HG03520 (cell line): ENCODE measurements at regions not wholly inside any gene's neighbourhood (a gene's known extent, or its start where the extent isn't known, plus 50 kb on each side); places are given as distances from the start of the nearest gene placed in this dataset.
"Not testable (repeated sequence)": the region's sequence is repeated elsewhere in the genome, so short reads cannot be mapped to it uniquely, and the experiment has no call there.

ENCODE experiments used
- ATAC-seq: cut with Tn5 transposase; IDR thresholded peaks from one replicate; pipeline ENCODE4 v1.9.1; 2021; ENCODE audit warnings: mild to moderate bottlenecking, moderate library complexity; ENCODE audit not compliant: unreplicated experiment

DNA sequence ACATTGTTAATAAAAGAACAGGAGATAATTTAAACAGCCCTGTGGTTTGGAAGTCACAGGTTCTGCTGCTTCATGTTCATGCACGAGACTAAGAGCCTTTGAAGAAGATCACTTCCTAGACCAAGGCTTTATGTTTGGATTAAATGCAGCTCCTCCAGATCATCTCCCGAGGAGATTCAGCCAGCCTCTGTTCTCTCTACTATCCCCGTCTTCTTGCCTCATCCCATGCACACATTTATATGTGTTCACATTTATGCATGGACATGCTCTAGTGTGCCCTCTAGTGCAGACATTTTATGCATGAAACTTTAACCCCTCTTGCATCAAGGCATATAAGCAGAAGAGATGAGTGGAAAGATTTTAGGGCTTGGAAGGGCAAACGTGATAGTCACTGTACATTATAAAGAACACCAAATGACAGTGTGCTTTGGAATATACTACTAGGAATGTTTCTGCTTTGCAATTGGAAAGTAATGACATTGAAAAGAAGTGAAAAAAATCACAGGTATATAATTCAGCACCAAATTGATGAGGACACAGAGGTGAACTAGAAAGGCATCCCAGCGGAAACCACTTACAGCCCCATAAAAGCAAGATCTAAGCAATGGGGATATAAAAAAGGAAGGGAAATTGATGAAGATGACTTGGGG is 271.5 kb upstream of the PLGLB2 start:
- not testable (repeated sequence) for ATAC-seq

DNA sequence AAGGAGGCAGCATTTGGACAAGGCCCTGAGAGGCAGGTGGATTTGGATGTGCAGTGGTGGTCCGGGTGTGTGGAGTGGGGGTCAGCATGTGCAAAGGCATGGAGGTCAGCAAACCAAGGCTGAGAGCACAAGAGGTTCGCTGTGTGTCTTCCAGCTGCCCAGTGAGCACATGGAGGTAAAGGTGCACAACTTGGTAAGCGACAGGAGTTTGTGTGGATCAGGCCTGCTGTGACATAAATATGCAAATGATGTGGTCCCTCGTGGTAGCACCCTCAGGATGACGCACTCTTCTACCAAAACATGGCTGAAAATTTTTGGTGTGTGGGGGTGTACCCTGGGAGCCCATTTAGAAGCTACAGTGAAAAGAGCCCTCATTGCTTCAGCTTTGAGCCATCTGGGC is 271.0 kb upstream of the PLGLB2 start:
- ATAC-seq, result not testable (repeated sequence)

DNA sequence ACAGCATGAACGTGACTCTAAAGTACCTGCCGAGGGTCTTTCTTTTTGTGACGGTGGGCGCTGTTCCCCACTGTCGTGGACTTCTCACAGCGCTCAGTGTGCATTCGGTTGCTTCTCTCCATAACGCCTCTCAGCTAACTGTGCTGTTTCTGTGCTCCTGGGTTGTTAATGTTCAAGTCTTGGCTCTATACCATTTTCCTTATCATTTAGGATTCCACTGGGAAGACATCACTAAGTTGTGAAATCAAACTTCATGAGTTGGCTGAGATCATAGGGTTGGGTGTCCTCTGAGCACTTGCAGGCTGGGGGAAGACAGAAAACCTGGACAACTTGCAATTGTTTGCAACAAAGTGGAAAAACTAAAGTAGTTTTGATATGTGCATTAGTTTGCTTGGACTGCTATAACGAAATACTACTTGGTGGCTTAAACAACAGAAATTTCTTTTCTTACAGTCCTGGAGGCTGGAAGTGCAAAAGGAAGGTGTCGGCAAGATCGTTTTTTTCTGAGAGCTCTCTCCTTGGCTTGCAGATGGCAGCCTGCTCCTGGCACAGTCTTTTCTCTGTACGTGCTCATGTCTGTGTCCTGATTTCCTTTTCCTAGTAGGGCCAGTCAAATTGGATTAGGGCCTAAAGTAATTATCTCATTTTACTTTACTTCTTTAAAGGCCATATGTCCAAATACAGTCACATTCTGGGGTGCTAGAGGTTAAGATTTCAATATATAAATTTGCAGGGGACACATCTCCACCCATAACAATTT is 270.0 kb upstream of the PLGLB2 start:
- not testable (repeated sequence) for ATAC-seq

DNA sequence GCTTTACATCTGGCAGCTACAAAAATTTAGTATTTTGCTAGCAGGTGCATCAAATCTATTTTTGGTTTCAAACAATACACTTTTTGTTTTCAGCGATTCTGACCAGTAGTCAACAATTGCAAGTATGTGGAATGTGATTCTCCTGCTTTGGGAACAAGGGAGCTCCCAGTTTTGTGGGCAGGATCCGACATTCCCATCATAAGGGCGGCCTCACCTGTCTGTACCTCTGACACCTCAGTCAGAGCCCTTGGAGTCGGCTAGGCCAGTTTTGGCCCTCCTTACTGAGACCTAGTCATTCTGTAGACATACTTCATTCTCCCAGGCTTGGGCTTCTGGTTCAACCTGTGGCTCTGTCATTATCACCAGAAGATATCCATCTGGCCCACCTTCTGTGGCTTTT is 269.0 kb upstream of the PLGLB2 start:
- ATAC-seq, result not testable (repeated sequence)

- ATAC-seq, result not testable (repeated sequence)
Observed at GRCh38 chr2:87483093-87483680, 264.7 kb upstream of the PLGLB2 start.

DNA sequence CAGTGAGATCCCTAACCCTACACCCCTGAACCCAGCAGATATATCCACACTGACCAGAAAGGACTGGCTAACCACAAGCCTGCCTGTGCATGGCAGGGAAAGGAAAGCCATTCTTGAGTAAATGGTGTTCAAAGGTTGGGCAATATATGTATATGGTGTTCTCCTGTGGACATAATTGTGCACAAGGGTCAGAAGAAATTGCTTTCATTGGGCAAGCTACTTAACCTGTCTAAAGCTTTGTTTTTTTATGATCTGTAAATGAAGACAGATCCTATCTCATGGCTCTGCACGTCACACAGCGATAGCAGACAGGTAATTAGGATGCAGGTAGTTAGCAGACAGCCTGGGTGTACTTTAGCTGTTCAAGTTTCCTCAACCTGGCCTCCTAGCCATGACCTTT is 263.5 kb upstream of the PLGLB2 start:
- ATAC-seq, result not testable (repeated sequence)

DNA sequence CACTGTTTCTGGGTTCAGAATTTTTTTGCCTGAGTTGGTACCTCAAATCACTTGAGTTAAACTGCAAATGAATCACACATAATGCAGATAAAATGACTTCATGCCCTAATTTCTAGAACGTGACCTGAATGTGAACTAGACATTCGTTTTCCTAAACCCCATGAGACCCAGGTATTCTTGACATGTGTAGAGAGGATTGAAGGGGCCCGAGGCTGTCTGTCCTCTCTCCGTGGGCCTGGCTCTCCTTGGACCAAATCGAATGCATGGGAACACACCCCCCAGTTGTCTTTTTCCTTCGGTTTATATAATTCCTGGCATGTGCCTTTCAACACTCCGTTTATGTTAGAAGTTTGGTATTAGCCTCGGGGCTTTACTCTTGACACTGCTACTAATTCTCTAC is 262.4 kb upstream of the PLGLB2 start:
- ATAC-seq, result not testable (repeated sequence)

- ATAC-seq, result peak; percentile 80
Observed at GRCh38 chr2:87485884-87486283, 262.0 kb upstream of the PLGLB2 start.

DNA sequence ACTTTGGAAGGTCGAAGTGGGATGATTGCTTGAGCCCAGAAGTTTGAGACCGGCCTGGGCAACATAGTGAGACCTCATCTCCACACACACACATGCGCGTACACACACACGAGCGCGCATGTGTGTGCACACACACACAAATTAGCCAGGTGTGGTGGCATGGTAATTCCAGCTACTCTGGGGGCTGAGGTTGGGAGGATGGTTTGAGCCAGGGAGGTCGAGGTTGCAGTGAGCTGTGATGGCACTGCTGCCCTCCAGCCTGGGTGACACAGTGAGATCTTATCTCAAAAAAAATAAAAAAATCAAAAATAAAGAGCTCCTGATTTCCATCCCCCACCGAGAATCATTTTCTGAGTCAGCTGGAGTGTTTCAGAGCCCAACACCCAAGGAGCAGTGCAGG is 261.5 kb upstream of the PLGLB2 start:
- not testable (repeated sequence) for ATAC-seq

DNA sequence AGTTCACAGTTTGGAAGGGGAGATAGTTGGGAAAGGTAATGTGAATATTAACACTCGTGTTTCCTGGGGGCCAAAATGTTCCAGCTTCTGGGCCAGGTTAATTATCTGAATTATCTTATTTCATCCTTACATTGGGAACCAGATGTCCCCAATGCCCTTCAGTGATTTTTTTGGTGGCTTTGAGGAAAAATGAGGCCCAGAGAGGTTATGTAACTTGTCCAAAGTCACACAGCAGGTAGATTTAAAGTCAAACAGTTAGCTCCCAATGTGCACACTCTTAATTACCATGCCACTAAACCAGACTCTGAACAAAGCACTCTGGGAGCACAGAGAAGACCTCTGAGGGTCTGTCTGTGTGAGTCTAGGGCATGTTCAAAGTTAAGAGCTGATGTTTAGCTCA is 259.9 kb upstream of the PLGLB2 start:
- ATAC-seq, result not testable (repeated sequence)

GRCh38 chr2:87488991-87489390 is 258.9 kb upstream of the PLGLB2 start:
- ATAC-seq, result not testable (repeated sequence)

DNA sequence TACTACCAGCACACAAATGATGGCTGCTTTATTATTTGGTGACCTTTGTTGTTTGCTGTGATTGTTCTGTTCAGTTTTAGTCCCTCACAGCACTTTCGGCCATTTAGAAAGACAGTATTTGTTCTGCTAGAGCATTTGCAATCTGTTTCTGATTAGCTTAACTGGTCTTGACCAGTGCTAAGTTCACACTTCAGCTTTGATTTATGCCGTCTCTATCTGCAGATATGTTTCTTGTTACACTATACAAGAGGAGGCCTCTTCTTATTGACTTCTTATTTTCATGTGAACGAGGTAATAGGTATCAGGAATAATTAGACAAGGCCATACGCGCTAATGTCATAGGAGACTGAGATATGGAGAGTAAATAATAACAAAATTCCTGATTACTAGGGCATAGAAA is 253.0 kb upstream of the PLGLB2 start:
- not testable (repeated sequence) for ATAC-seq

DNA sequence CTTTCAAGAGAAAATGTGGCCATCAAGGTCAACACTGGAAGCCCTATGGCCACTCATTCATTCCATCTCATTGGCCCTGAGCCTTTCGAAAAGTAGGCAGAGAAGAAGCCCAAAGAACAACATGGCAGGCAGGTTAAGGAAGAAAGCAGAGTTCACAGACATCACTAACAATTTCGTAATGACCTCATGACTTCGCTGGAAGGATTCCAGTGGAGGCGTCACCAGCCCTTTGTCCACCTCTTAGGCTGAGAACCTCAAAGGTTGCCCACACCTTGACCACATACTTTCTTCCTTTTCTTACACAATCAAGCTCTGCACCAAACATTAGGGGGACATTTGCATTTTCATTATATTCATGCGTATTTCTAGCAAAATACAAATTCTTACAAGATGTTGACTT is 252.4 kb upstream of the PLGLB2 start:
- ATAC-seq, result not testable (repeated sequence)

GRCh38 chr2:87496036-87497006 is 251.6 kb upstream of the PLGLB2 start:
- peak; percentile 79 for ATAC-seq

DNA sequence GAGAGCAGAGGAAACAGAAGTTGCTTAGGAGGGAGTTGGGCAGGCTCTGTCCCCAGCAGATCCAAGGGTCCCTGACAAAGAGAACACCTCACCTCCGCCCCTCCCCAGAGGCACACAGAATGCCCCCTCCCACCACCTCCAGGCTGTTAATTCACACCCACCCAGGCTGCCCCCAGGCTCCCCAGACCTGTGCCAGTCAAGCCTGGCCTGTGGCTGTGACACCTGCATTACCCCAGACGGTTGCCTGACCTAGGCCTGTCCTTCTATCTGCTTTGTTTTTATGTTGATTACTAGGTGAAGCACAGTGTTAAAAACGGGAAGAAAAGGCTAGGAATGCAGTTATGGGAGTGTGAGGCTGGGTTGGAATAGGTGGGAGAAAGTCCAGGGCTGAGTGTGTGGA is 250.8 kb upstream of the PLGLB2 start:
- ATAC-seq, result not testable (repeated sequence)

DNA sequence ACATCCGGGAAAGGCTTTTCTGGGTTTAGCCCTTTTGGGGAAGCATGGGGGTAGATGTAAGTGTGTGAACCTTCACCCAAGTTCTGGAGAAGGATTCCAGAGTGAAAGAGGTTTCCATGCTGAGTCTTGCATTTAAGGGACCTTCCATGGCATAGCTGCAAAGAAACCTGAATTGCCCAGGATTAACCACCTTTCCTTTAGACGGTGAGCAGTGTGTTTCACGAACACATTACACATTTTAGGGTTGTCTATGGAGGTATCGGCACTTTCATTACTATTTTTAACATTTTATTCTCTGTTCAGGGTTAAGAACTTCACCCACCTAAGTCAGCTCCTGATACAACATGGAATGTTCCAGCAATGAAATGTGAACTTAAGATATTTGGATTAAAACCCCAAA is 250.2 kb upstream of the PLGLB2 start:
- not testable (repeated sequence) for ATAC-seq

DNA sequence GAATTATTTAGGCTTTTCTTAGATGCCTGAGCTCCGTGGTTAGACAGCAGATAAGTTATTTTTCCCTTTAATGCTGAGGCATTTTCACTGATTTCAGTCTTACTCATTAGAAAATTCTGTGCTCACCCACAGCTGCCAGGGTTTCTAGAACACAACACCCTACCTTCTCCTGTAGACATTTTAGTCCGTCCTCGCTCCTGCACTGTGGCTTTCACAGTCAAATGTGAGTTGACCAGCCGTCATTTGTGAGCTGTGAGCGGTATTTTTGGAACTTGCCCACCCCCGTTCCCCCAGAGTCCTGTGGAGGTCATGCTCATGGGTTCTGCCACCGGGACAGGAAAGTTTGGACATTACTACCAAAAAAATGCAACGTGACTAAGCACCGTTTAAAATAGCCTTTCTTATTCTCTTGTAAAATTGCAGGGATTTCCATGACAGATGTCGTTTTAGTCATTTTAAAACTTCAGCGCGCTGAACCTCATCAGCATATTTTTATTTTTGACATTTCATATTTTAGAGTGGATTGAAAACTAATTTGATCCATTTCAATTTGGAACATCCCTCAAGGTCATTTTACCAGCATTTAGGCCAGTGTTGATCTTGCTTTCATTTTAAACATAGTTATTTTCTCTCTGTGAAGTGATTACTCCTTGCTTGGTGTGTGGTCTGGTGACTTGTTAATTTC is 249.6 kb upstream of the PLGLB2 start:
- ATAC-seq, result peak; percentile 49

GRCh38 chr2:87498854-87499238 is 249.0 kb upstream of the PLGLB2 start:
- ATAC-seq, result not testable (repeated sequence)

- ATAC-seq, result not testable (repeated sequence)
Observed at GRCh38 chr2:87499860-87500259, 248.0 kb upstream of the PLGLB2 start.

GRCh38 chr2:87500421-87500820 is 247.5 kb upstream of the PLGLB2 start:
- ATAC-seq, result not testable (repeated sequence)
